ENCODE measurements at regions not wholly inside any gene's neighbourhood (a gene's known extent, or its start where the extent isn't known, plus 50 kb on each side); places are given as distances from the start of the nearest gene placed in this dataset.
A peak's percentile ranks its signal among the peaks of the same experiment; 100 is the strongest.

GRCh38 chr21:39104911-39105310 lies 78.3 kb downstream of the PSMG1 start:
- Histone ChIP-seq H3K36me3 (no peaks in the 10 kb centered on the region), H3K27me3 (no peaks in the 10 kb centered on the region), H3K9me3 (no peaks in the 10 kb centered on the region), H3K27ac (peak overlapping the region in 2 of 4 donors; percentile 48 to 62), H3K4me1 (peaks cover 0 to 7% (median 0%) of the 10 kb centered on the region in 4 donors), H3K4me3 (no peak overlapping the region)
- DNase-seq (ENCODE audit: low spot score in 2 of 2), result no peak
- TF ChIP-seq CTCF (IDR thresholded peaks at IDR 0.05), result no peak
- WGBS, 2 donors, result 78 to 83% methylated on average over 4 of the region's 4 CpGs

DNA sequence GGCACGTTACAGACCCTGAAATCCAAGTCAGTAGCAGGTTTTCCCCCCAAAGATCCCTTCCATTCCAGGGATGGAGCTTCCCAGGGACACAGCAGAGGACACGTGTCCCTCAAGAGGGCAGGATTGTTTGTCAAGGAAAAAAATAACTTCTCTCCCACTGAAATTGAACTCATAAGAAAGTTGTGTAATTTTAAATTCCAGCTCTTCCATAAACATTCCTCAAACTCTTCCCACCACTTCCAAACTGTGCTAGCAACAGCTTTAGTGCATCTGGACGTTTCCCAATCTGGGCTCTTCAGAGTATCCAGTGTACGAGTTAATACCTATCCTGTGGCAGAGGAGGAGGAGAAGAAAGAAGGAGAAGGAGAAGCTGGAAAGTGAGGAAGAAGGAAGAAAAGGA lies 79.6 kb downstream of the PSMG1 start:
- H3K4me1 ChIP-seq, result peaks cover 0 to 7% (median 0%) of the 10 kb centered on the region in 4 donors
- no peak for TF ChIP-seq POLR2A (IDR thresholded peaks at IDR 0.05)
- TF ChIP-seq CTCF (IDR thresholded peaks at IDR 0.05), result no peak
- no peak for TF ChIP-seq EP300 (IDR thresholded peaks at IDR 0.05)
- DNase-seq (ENCODE audit: low spot score in 2 of 2), result no peak
- H3K36me3 ChIP-seq, result no peaks in the 10 kb centered on the region
- H3K4me3 ChIP-seq, result no peak overlapping the region
- H3K9me3 ChIP-seq, result no peaks in the 10 kb centered on the region
- H3K27me3 ChIP-seq, result no peaks in the 10 kb centered on the region
- WGBS, 2 donors, result 64 to 70% methylated on average over 4 of the region's 4 CpGs
- peak overlapping the region in 3 of 4 donors; percentile 16 to 72 (median 63) for H3K27ac ChIP-seq

DNA sequence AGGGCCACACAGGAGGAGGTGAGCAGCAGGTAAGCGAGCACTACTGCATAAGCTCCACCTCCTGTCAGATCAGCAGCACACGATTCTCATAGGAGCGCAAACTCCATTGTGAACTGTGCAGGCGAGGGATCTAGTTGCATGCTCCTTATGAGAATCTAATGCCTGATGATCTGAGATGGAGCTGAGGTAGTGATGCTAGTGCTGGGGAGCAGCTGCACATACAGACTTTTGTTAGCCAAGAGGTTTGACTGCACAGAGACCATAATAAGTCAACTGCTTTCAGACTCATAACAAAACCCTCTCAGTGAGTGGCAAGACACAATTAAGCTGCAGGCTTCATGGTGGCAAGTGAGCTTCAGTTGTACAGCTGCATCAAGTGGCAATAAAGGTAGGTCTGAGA lies 83.4 kb downstream of the PSMG1 start:
- H3K4me3 ChIP-seq, result no peak overlapping the region
- no peak for DNase-seq (ENCODE audit: low spot score in 2 of 2)
- H3K9me3 ChIP-seq, result no peaks in the 10 kb centered on the region
- WGBS, 2 donors, result 80 to 95% methylated on average over 1 to 4 of the region's 4 CpGs
- no peaks in the 10 kb centered on the region for H3K36me3 ChIP-seq
- no peaks in the 10 kb centered on the region for H3K27me3 ChIP-seq
- TF ChIP-seq CTCF (IDR thresholded peaks at IDR 0.05) (no peak), POLR2A (IDR thresholded peaks at IDR 0.05) (no peak), EP300 (IDR thresholded peaks at IDR 0.05) (no peak)
- no peak overlapping the region for H3K27ac ChIP-seq
- peaks cover 0 to 16% (median 0%) of the 10 kb centered on the region in 4 donors for H3K4me1 ChIP-seq

GRCh38 chr21:39098696-39099200 lies 84.5 kb downstream of the PSMG1 start:
- Histone ChIP-seq H3K4me3 (no peak overlapping the region), H3K36me3 (no peaks in the 10 kb centered on the region), H3K9me3 (no peaks in the 10 kb centered on the region), H3K4me1 (peaks cover 0 to 9% (median 0%) of the 10 kb centered on the region in 4 donors), H3K27ac (no peak overlapping the region), H3K27me3 (no peaks in the 10 kb centered on the region)
- WGBS, 2 donors, result 65 to 69% methylated on average over 3 of the region's 3 CpGs
- no peak for DNase-seq (ENCODE audit: low spot score in 2 of 2)
- TF ChIP-seq POLR2A (IDR thresholded peaks at IDR 0.05) (no peak), CTCF (IDR thresholded peaks at IDR 0.05) (no peak), EP300 (IDR thresholded peaks at IDR 0.05) (no peak)

DNA sequence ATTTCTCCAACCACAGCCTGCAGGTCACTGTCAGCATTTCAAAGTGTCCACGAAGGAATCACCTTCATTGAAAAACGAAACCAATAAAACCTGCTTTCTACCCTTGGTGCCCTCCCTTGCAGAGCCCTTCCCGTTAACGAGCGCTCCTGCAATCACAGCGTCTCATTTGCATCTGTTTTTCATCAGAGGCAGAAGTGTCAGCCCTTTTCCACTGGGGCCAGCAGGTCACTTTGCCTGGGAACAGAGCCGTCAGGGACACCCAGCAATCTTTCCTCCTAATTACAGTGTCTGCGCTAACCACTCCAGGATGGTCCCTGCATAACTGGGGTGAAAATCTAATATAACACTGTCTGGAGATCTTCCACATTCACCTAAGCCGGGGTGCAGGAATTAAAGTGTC lies 85.3 kb downstream of the PSMG1 start:
- no peak overlapping the region for H3K4me3 ChIP-seq
- DNase-seq (ENCODE audit: low spot score in 2 of 2), result no peak
- H3K9me3 ChIP-seq, result no peaks in the 10 kb centered on the region
- peaks cover 0 to 14% (median 0%) of the 10 kb centered on the region in 4 donors for H3K4me1 ChIP-seq
- no peak for TF ChIP-seq EP300 (IDR thresholded peaks at IDR 0.05)
- no peak for TF ChIP-seq POLR2A (IDR thresholded peaks at IDR 0.05)
- no peak for TF ChIP-seq CTCF (IDR thresholded peaks at IDR 0.05)
- no peak overlapping the region for H3K27ac ChIP-seq
- 75 to 78% methylated on average over 9 of the region's 9 CpGs for WGBS, 2 donors
- H3K36me3 ChIP-seq, result no peaks in the 10 kb centered on the region
- H3K27me3 ChIP-seq, result no peaks in the 10 kb centered on the region
